ENCODE measurements at regions not wholly inside any gene's neighbourhood (a gene's known extent, or its start where the extent isn't known, plus 50 kb on each side); places are given as distances from the start of the nearest gene placed in this dataset.

DNA sequence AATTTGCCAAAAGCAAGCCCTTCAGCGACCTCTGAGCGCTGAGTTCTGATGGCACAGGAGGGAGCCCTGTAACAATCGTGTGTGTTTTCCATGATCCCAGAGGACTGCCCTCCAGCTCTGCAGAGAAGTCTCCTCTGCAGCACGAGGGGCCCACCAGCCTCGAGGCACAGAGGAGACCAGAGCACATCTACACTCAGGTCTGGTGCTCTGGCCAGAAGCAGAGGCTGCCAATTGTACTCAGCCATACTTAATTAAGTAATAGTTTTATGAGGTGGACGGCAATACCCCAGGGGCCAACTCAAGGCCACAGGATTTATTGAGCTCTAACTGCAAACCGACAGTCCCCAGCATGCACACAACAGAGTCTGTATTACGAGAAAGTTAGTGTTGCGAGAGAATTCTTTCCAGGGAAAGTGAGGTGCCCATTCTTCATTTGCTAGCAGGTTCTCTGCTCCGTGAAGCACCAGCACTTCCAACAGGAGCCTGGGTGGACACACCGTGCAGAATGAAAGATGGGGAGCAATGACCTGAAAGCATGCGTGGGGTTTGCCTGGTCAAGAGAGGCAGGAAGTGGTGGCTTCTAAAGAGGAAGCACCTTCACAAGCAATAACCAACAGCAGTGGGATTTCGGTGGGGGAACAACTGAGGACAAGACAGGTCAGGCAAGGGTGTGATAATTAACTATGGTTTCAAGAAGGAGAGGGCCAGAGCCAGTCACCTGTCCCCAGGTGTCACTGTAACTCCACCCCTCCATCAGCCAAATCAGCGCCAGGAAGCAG, 92.8 kb upstream of the FOXC1 start:
- DNase-seq: no peak

DNA sequence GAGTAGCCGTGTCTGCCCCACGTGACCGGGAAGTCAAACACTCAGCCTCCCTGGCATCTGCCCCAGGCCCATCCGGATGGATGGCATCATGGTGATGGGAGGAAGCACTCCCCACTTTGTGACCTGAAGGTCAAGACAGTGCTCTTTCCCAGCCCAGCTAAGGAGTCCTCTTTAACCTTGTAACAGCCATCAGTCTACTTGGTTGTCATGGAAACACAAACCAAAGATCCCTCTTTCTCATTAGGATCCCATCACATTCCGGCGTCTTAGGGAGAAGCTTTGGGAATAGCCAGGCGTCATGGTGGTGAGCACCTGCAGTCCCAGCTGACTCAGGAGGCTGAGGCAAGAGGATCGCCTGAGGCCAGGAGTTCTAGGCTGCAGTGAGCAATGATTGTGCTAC, 90.9 kb upstream of the FOXC1 start:
- no peak for DNase-seq

DNA sequence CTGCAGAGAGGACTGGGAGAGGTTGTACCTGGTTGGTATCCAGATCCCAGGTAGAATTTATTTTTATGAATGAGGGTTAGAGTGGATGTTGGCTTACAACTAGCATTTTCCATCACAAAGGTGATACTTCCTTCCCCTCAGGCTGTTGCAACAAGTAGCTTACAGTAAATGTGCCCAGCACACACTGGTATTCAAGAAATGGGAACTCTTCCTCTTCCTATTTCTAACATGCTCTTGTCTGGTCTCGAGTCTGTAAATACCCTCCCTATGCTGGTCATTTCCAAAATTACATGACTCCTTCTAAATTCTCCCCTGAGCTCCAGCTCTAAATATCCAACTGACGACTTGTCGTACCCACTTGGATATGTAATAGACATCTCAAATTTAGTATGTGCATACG, 90.1 kb upstream of the FOXC1 start:
- no peak for DNase-seq

DNA sequence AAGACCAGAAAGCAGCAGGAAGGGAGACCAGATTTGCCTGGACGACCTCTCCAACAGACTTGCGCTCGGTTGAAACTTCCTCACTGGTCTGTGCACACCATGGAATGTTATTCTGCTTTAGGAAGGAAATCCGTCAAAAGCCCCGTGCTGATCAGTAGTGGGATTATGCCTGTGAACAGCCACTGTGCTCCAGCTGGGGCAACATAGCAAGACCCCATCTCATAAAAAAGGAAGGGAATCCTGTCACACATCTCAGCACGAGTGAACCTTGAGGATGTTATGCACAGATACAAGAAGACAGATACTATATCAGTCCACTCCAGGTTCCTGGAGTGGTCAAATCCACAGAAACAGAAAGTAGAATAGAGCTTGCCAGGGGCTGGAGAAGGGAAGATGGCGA, 86.9 kb upstream of the FOXC1 start:
- DNase-seq: no peak

DNA sequence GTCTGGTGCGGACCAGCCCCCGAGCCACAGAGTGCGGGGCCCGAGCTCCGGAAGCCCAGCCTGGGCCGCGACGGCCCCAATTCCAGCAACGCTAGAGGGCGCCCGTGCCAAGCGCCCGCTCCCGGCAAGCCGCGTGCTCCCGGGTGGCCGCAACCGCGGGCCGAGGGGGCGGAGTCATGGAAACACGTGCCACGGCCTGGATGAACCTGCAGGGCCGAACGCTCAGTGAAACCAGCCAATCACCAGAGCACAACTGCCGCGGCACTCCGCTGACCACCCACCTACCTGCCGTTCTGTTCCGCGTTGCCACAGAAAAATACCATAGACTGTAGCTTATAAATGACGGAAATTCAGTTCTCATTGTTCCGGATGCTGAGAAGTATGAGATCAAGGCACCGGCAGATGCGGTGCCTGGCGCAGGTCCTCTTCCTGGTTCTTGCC, 85.7 kb upstream of the FOXC1 start:
- peak; percentile 83 for DNase-seq

DNA sequence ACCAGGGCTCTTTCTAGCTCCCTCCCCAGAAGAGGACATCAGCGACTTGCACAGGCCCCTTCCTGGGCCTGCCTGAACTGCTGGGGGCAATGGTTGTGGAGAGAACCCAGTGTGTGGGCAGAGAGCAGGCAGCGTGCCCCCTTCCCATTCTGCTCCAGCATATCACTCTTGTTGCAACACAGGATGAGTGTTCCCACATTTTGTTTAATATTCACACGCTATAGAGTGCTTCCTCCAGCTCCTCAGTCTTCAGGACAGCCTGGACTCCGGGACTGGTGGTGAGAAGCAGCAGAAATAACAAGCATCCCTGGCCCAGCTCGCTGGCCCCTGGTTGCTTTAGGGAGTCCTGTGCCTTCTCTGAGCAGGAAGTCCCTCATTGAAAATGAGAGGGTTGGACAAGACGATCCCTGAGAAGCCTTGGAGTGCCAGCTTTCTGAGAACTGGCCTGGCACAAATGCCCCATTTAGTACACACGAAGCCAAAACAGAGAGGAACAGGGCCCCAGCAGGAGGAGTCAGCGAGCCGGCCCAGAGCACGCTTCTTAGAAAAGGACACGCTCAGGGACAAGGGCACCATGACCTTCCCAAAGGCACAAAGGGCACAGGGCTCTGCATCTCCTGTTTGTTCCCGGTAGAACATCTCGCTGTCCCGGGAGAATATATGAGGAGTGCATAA, 84.2 kb upstream of the FOXC1 start:
- no peak for DNase-seq

DNA sequence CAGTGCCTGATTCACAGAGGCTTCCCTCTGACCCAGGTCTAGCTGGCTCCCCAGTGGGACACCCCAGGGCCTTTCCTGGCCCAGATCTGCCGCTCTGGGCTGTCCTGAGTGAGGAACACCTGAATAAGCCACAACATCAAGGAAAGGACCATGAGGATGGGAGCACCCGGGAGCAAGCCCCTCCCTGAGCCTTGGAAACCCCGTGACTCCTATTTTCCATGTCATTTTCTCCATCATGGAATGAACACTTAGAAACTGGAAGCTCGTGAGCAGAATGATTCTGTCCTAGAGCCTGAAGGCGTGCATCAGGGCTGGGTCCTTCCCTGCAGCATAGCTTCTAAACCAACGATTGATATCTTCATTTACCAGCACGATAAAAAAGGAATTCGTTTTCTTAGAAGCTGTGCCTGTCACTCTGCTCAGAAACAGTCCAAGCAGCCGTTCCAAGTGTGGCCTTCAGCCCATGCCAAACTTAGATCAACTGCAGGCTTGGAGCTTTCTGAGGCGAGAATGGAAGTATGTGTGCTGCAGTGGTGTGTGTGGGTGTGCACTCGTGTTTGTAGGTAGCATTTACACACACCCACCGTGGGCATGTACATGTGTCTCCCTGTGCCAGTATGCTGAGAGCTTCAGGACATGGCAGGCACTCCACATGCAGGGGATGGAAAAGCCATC, 83.2 kb upstream of the FOXC1 start:
- DNase-seq: peak; percentile 51

DNA sequence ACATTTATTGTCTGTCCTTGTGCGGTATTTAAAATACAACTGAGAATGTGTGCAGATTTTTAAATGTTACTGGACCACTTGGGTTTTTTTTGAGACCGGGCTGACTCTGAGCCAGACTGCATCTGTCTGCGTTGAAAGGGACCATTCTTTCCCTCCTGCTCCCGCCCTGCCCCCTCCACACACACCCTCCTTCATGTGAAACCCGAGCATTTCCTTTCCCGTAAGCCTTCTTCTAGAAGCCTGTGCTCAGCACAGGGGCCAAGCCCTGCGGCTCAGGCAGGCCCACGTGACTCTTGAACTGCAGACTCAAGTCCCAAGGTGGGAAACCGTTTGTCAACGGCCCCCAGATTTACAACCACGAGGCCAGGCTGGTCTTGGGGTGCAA, 82.7 kb upstream of the FOXC1 start:
- DNase-seq: peak; percentile 92

DNA sequence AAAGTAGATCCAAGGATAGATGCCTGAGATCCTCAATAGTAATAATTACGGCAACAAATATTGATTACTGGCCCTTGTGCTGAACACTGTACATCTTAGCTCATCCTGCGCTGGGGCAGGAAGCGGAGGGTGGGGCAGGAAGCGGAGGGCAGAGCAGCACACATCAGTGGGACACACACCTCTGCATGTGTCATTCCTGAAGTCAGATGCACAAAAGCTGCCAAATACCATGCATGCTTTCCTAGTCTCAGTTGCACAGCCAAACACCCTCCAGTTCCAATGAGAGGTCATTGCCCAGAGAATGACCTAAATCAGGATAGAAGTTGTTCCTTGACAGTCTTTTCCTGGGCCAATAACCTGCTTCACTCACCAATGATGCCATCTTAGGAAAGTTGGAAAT, 74.4 kb upstream of the FOXC1 start:
- no peak for DNase-seq

DNA sequence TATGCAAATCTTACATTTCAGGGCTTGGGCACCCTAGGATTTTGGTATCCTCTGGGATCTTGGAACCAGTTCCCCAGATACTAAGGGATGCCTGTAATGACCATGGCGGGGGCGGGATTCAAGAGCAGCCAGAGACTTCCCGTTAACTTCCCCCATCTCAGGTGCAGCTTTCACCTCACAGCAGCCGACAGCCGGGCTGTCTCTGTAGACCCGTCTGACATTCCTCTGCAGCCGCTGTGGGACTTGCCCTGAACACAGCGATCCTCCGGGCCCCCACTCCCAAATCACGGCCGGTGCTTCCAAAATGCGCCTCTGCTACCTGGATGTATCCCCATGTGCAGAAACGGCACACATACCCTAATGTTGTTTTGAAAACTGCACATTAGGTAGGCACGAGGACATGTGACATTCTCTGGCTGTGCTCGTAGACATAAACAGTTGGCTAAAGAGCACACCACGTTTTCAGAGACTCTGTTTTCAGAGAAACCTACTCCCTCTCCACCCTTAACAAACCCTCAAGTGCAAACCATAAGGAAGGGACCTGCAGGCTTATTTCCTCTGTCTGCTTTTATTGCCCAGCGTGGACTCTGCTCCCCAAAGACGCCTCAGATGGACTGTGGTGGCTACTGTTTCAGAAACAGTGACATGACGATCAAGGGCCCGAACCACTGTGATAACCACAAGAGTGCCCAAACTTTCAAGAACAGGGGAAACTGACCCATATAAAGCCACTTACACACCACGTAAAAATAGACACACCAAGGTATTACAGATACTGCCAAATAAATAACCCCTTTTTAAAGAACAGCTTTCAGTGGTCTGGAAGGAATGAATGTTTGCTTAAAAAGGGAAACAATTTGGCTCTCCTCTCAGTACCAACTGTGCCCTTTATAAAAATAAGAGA, 72.9 kb upstream of the FOXC1 start:
- no peak for DNase-seq

DNA sequence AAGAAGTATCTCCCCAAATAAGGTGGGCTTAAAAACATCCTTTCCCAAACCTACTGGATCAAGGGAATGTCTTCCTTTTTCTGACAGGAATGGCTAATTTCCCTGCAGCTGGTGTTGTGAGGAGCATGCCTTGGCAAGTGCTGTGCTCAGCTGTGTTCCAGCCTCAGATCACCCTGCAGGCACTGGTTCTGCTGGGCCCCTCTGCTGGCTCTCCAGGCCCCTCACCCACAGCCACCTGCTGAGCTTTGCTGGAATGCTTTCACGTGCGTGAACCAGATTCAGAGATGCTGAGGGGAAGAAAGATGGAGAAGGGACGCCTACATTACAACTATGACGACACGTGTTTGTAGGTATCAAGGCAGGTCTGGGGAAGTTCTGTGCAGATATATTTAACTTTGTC, 71.3 kb upstream of the FOXC1 start:
- DNase-seq: peak; percentile 69

DNA sequence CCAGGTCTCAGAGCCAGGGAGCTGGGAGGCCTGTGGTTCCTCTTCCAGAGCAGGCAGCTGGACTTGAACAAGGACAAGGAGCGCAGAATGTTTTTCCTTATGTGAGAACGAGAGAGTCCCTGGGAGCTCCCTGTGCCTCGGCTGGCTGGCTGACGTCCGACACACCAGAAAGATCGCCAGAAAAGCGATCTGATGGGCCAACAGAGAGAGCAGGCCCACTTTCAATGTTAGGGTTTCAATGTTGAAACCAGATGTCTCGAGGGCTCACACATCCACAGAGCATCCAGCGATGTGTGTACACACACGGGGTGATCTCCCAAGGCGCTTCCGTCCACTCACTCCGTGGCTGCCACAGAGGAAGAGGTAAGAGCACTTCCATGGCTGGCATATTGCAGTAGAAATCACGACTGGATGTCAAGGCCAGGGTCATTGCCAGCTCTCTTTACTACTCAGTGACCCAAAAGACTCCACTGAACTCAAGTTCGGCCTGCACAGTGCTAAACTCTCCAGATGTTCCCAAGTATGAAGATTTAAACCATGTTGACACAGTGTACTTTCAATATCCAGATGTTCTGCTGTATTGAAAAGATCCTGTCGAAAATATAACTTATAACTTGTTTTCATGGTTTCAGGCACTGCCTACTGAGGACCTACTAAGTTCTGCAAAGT, 70.8 kb upstream of the FOXC1 start:
- DNase-seq: peak; percentile 75

DNA sequence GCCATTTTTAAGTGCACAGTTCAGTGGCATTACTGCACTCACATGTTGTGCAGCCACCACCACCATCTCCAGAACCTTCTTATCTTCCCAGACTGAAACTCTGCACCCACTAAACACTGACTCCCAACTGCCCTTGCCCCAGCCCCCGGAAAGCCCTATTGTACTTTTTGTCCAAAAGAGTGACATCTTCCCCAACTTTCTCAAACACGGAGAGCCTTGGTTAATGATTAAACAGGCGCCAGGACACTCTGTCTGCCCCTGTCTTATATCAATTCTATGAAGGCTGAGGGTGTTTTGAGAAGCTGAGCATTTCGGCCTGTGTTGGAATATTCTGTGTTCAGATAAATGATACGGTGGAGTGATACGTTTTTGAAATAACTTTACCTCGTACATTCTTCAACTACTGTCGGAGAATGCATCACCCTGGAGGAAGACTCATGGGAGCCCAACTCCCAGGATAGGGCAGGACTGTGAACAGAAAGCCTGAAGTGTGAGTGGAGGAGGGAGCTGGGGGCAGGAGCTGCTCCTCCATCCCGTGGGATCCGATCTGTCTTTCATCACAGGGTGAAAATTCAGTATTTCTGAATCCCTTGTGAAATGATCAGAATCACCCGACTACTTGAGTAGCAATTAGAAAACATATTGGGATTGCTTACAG, 68.7 kb upstream of the FOXC1 start:
- DNase-seq: no peak

DNA sequence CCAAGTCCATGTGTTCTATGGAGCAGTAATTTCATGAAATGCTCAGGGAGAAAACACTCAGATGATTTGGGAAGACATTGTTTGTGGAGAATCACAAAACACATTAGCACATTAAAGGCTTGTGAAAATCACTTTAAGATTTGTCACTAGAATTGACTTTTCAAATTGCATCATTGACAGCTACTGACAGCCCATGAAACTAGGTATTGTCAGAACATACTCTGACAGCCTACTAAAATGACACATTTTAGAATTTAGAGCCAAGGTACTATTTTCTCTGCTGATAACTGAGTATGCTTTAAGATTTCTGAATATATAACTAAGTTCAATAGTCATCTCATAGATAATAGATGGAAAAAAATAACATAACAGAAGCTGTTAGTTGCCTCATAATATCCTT, 67.4 kb upstream of the FOXC1 start:
- no peak for DNase-seq

DNA sequence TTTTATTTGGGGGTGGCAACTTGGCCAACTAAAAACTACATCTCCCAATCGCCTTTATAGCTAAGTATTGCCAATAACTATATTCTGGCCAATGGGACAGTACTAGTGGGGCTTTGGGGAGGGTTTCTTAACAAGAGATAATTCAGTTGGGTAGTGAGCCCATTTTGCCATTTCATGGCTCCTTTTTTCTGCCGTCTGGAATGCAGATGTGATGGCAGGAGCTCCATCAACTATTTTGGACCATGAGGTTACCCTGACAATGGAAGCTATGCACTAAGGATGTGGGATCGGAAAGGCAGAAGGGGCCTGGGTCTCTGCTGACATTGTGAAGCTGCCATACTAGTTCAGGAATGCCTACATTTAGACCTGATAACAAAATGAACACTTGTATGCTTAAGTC, 67.0 kb upstream of the FOXC1 start:
- DNase-seq: no peak

DNA sequence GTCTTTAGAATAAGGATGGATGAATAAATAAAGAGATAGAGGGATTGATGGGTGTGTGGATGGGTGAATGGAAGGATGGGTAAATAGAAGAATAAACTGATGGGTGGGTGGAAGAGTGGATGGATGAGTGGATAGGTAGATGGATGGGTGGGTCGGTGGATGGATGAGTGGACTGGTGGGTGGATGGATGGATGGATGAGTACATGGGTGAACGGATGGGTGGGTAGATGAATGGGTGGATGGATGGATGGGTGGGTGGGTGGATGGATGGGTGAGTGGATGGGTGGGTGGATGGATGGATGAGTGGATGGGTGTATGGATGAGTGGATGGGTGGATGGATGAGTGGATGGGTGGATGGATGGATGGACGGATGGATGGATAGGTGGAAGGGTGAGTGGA, 65.7 kb upstream of the FOXC1 start:
- no peak for DNase-seq

DNA sequence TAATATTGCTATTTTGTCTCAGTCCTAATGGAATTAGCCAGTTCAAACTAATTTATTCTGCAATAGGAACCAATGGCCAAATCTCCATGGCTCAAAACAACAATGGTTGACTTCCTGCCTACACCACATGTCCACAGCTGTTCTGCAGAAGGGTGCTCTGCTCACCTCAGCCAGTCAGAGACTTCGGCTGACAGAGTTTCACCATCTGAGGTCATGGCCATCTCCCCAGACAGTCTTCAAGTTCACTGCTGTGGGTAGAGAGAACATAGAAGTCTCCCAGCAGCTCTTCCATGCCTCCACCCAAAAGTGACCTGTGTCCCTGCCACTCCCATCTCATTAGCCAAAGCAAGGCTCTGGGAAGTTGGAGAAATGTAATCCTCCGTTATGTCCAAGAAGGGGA, 65.1 kb upstream of the FOXC1 start:
- no peak for DNase-seq

DNA sequence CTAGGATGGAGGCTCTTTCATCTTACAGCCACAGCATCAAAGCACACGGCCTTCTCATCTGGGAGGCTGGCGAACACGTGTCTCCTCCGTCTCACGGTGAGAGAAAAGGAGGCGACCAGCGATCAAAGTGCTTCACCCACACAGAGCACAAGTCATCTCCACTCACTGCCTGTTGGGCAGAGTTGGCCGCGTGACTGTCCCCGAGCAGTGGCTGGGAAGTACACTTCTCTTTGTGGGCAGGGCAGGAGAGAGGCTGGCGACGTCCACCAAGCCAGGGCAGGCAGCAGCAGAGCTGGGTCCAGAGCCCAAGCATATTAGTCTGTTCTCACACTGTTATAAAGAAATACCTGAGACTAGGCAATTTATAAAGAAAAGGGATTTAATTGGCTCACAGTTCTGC, 64.1 kb upstream of the FOXC1 start:
- DNase-seq: no peak

DNA sequence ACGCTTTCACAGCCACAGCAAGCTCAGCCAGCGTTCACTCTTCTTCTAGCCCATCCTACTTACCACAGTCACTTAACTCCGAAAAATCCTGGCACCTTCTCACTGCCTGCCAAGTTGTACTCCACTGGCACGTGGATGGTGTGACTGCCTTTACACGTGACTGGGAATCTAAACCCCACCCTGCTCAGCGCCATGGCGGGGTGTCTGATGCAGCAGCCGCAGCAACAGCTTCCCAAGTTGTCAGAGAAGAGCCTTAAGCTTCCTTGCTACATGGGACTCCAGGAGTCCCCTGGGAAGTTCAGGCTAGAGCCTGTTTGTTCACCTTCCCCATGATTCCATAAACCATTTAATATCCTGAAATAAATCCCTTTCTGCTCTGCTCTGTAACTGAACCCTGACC, 61.9 kb upstream of the FOXC1 start:
- no peak for DNase-seq

DNA sequence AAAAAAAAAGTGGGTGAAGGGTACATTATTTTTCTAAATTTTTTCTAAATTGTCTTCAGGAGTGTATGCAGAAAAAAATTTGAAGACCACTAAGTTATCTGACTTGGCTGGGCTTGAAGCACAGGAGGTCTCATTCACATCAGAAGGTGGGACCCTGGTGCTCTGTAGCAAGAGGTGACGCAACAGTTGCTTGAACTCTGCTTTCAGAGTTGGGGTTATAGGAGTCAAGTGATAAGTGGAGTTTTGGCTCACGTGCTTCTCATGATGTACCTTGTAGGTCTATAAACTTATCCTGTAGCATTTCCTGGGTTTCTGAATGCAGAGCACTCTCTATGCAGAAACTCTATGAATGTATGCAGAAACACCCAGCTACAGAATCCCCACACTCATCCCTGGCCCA, 58.5 kb upstream of the FOXC1 start:
- no peak for DNase-seq

DNA sequence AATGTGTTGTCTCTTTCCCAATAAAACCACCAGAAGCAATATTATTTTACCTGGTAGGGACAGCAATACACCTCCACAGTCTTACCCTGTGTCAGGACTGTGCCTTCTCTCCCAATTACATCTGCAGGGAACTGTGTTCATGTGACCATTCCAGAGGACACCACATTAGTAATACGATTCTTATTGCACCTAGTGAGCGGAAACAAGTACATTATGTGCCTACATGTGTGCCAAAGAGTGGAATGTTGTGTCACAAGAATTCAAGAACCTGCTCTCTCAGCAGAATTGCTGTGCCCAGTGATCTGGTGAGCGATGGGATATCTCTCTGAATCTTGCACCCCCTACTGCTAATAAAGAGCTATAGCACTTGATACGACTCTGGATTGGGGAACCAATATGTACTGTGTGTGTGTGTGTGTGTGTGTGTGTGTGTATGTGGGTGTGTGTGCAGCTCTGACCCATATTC, 57.4 kb upstream of the FOXC1 start:
- no peak for DNase-seq

DNA sequence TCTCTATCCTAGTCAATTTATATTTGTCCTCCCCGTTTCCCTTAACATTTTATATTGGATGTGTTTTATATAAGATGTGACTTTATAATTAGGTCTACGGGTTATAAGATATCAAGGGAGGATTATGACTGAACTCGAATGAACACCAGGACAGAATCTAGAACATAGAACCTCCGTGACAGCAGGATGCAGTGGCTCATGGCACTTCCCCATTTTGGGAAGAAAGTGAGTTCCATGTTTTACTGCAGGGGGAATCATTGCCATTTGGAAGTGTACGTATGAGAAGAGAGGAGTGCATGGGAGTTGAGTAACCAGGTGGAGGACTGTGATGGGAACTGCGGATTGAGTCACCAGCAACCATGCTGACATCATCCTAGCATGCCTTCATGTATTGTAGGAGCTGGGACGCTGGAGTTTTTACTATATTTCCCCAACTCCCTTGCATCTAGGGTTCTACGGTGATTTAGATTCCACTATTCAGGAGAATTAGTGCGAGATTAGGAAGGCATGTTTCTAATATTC, 56.1 kb upstream of the FOXC1 start:
- DNase-seq: no peak
